GM12891 (cell line): ENCODE measurements at regions not wholly inside any gene's neighbourhood (a gene's known extent, or its start where the extent isn't known, plus 50 kb on each side); places are given as distances from the start of the nearest gene placed in this dataset.

Experiments
- POLR2A ChIP-seq: IDR thresholded peaks from 2 replicates; pipeline ENCODE4 v1.6.1; 2011; ENCODE audit warnings: low read depth, low read length, control low read depth
- POLR2AphosphoS5 ChIP-seq: IDR thresholded peaks from 2 replicates; pipeline ENCODE4 v1.6.1; 2011; ENCODE audit warnings: low read depth, low read length, control low read depth

GRCh38 chr14:28482251-28483040 is 284.1 kb upstream of the FOXG1 start:
- TF ChIP-seq POLR2A (no peak), POLR2AphosphoS5 (no peak)
